ENCODE measurements at regions not wholly inside any gene's neighbourhood (a gene's known extent, or its start where the extent isn't known, plus 50 kb on each side); places are given as distances from the start of the nearest gene placed in this dataset.

DNA sequence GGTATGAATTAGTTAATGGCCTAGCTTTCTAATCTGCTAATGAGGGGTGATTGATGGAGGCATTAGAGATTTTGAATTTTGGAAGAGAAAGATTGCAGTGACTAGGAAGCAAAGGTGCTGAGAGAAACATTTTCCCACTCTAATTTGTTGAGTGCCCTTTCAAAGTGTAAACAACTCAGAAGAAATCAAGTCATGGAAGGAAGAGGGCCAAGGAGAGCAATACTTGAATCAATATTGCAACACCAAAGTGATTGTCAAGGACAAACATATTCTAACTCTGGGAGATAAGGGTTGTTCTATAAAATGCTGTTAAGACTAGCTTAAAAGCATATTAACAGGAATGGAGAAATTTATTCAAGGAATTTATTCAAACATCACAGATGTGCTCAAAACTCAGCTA, 182.7 kb upstream of the FERMT1 start (continued):
- TF ChIP-seq, protein P1, sequence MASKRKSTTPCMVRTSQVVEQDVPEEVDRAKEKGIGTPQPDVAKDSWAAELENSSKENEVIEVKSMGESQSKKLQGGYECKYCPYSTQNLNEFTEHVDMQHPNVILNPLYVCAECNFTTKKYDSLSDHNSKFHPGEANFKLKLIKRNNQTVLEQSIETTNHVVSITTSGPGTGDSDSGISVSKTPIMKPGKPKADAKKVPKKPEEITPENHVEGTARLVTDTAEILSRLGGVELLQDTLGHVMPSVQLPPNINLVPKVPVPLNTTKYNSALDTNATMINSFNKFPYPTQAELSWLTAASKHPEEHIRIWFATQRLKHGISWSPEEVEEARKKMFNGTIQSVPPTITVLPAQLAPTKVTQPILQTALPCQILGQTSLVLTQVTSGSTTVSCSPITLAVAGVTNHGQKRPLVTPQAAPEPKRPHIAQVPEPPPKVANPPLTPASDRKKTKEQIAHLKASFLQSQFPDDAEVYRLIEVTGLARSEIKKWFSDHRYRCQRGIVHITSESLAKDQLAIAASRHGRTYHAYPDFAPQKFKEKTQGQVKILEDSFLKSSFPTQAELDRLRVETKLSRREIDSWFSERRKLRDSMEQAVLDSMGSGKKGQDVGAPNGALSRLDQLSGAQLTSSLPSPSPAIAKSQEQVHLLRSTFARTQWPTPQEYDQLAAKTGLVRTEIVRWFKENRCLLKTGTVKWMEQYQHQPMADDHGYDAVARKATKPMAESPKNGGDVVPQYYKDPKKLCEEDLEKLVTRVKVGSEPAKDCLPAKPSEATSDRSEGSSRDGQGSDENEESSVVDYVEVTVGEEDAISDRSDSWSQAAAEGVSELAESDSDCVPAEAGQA (IDR thresholded peaks at IDR 0.05; ENCODE audit: low read depth): no peak
- TF ChIP-seq, protein P1 (CRISPR knock-in tag; IDR thresholded peaks at IDR 0.05; ENCODE audit: borderline replicate concordance): no peak

DNA sequence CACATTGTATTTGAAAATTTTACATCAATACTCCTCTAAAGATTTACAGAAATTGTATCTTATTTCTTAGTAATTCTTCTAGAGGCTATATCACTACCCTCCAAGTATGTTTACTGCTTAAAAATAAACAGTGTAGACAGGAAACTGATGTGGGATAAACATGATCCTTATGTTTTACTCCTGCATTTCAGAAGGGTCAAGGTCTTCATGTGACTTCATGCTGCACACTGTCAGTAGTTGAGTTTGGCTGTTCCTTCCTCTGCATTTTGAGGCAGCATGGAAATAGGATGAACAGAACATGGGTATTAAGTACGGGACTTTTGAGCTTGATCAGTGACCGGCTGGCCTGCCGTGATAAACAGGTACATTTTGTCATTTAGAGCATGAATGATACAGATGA, 179.2 kb upstream of the FERMT1 start:
- CTCF ChIA-PET (ENCODE audit: low intra/inter-chr PET ratio, low total read pairs): no interaction called here
- no peaks in the 10 kb centered on the region for H3K79me2 ChIP-seq (ENCODE audit: insufficient read depth, low read length)
- ATAC-seq (no peak), FAIRE-seq (no peak), DNase-seq (ENCODE audit: low spot score) (no peak)
- H3K27me3 ChIP-seq (ENCODE audit: control insufficient read depth in 1 of 2, insufficient read depth in 2 of 2, low read length in 2 of 2): no peaks in the 10 kb centered on the region
- intact Hi-C loops (cut with micrococcal nuclease; ENCODE audit: unreplicated experiment) (no loop called here), in situ Hi-C loops (cut with HindIII; ENCODE audit: extremely low pct_ligation_motif_present, low pct_unique_long_range_greater_than_20kb) (no loop called here)
- no peaks in the 10 kb centered on the region for H3K9me3 ChIP-seq (ENCODE audit: low read length)
- no peaks in the 10 kb centered on the region for H3K36me3 ChIP-seq (replicated peaks in 1 of 2; ENCODE audit: control insufficient read depth in 1 of 2, insufficient read depth in 2 of 2, low read length in 2 of 2)
- BruUV-seq (replicated peaks): no TSS peak
- WGBS (ENCODE audit: low lambda C conversion rate): 13% methylated on average over 3 of the region's 3 CpGs
- no peak overlapping the region for H3K4me3 ChIP-seq (replicated peaks in 1 of 3; ENCODE audit: insufficient read depth in 1 of 3, low read depth in 2 of 3, low read length in 3 of 3)
- no peaks in the 10 kb centered on the region for H3K4me1 ChIP-seq (ENCODE audit: insufficient read depth, low read length)
- H2AFZ ChIP-seq (ENCODE audit: low read length): no peak overlapping the region
- no peak overlapping the region for H3K9ac ChIP-seq (ENCODE audit: insufficient read depth, low read depth, low read length)
- POLR2A ChIA-PET: no interaction called here
- H4K20me1 ChIP-seq (ENCODE audit: insufficient read depth, low read length): no peaks in the 10 kb centered on the region
- no peak overlapping the region for H3K4me2 ChIP-seq (ENCODE audit: low read depth, low read length)
- H3K27ac ChIP-seq (ENCODE audit: extremely low read length, insufficient read depth, low read length): no peak overlapping the region
- no peak for TF ChIP-seq ZBTB10 (CRISPR knock-in tag; IDR thresholded peaks at IDR 0.05; ENCODE audit: borderline replicate concordance)
- no peak for TF ChIP-seq TSC22D2 (CRISPR knock-in tag; IDR thresholded peaks at IDR 0.05; ENCODE audit: borderline replicate concordance)
- TF ChIP-seq, protein P2, sequence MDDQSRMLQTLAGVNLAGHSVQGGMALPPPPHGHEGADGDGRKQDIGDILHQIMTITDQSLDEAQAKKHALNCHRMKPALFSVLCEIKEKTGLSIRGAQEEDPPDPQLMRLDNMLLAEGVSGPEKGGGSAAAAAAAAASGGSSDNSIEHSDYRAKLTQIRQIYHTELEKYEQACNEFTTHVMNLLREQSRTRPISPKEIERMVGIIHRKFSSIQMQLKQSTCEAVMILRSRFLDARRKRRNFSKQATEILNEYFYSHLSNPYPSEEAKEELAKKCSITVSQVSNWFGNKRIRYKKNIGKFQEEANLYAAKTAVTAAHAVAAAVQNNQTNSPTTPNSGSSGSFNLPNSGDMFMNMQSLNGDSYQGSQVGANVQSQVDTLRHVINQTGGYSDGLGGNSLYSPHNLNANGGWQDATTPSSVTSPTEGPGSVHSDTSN (CRISPR knock-in tag; IDR thresholded peaks at IDR 0.05; ENCODE audit: borderline replicate concordance): no peak
- no peak for TF ChIP-seq RARG (CRISPR knock-in tag; IDR thresholded peaks at IDR 0.05; ENCODE audit: low read depth)
- TF ChIP-seq, protein P3, sequence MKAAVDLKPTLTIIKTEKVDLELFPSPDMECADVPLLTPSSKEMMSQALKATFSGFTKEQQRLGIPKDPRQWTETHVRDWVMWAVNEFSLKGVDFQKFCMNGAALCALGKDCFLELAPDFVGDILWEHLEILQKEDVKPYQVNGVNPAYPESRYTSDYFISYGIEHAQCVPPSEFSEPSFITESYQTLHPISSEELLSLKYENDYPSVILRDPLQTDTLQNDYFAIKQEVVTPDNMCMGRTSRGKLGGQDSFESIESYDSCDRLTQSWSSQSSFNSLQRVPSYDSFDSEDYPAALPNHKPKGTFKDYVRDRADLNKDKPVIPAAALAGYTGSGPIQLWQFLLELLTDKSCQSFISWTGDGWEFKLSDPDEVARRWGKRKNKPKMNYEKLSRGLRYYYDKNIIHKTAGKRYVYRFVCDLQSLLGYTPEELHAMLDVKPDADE (CRISPR knock-in tag; IDR thresholded peaks at IDR 0.05): no peak
- TF ChIP-seq ZSCAN9 (CRISPR knock-in tag; IDR thresholded peaks at IDR 0.05; ENCODE audit: borderline replicate concordance): no peak
- TF ChIP-seq ISX (CRISPR knock-in tag; conservative IDR thresholded peaks at IDR 0.05): no peak
- TF ChIP-seq ZNF839 (CRISPR knock-in tag; IDR thresholded peaks at IDR 0.05; ENCODE audit: borderline replicate concordance): no peak
- no peak for TF ChIP-seq MYPOP (CRISPR knock-in tag; IDR thresholded peaks at IDR 0.05)
